ENCODE measurements at regions not wholly inside any gene's neighbourhood (a gene's known extent, or its start where the extent isn't known, plus 50 kb on each side); places are given as distances from the start of the nearest gene placed in this dataset.

DNA sequence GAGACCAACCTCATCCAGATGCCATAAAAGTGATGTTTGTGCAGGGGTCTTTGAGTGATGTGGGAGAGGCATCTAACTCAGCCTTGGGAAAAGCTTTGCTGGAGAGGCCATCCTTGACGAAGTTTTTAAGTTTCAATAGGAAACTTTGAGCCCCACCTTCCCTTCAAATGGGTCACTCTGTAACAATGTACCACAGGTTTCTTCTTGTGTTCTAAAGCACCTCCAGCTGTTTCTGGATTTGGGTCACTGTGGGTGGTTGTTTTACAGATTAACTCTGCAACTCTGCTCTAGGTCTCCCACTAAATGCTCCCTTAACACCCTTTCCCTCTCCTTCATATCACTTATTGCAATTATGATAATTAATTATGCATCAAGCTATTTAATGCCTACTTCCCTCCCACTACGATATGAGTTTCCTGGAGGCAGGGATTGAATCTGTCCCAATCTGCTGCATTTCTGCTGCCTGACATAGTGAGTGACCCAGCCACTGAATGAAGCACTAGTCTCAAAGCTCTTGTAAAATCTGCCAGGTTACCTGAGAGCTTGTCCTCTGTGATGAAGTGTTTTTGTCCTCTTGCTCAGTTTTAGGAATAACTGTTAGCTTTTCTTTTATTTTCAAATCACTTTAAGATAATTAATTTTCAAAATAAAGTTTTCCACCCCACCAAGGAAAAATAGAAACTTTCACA, 60.5 kb upstream of the PUM3 start:
- FAIRE-seq (no peak), DNase-seq (ENCODE audit: low read depth) (no peak)
- H3K27me3 ChIP-seq (ENCODE audit: control insufficient read depth, insufficient read depth, low read length) = no peaks in the 10 kb centered on the region
- no peak overlapping the region for H3K4me3 ChIP-seq (ENCODE audit: low read depth, low read length)
- TF ChIP-seq CTCF (IDR thresholded peaks at IDR 0.05; ENCODE audit: insufficient read depth, low read length, severe bottlenecking) = no peak
- H3K36me3 ChIP-seq (ENCODE audit: control insufficient read depth, insufficient read depth, low read length) = no peaks in the 10 kb centered on the region
